Caco-2 (cell line): ENCODE measurements at regions not wholly inside any gene's neighbourhood (a gene's known extent, or its start where the extent isn't known, plus 50 kb on each side); places are given as distances from the start of the nearest gene placed in this dataset.

Experiments used
- BruUV-seq: library from RNA; stranded (reverse); fragments of 400-500 nt; replicated peaks from 2 replicates; lab custom pipeline; 2021; lab: Mats Ljungman, UMichigan
- CTCF ChIA-PET: fragments of 300-600 bp; sonication (Branson Sonifier 250); formaldehyde crosslinking; loops from one replicate; lab custom pipeline; 2022; ENCODE audit warnings: antibody characterized with exemption; lab: Charles Lee
- POLR2A ChIA-PET: fragments of 300-600 bp; sonication (Branson Sonifier 250); formaldehyde crosslinking; loops from one replicate; lab custom pipeline; 2022; ENCODE audit warnings: antibody characterized with exemption; lab: Charles Lee
- DNase-seq, 2 experiments: peaks; one replicate each; pipeline versions ENCODE4 v3.0.0 to v3.0.0-alpha.2; 2020 to 2022
- H3K27me3 ChIP-seq: replicated peaks from 2 replicates; pipeline ENCODE4 v1.6.0; 2011; ENCODE audit warnings: low read length; ENCODE audit not compliant: control insufficient read depth, insufficient read depth
- H3K36me3 ChIP-seq: 2 replicates; pipeline ENCODE4 v1.5.1; 2011; ENCODE audit warnings: low read length; ENCODE audit not compliant: control insufficient read depth, insufficient read depth
- H3K4me1 ChIP-seq: fragments of 250-450 bp; sonication (Bioruptor Pico); 2 replicates; pipeline ENCODE4 v1.5.1; 2020; ENCODE audit warnings: mild to moderate bottlenecking
- H3K4me3 ChIP-seq: 2 replicates; pipeline ENCODE4 v1.5.1; 2011; ENCODE audit warnings: low read depth, mild to moderate bottlenecking, control low read depth, low read length
- H3K9me3 ChIP-seq: fragments of 250-450 bp; sonication (Bioruptor Pico); 2 replicates; pipeline ENCODE4 v1.5.1; 2020; ENCODE audit warnings: mild to moderate bottlenecking, moderate library complexity
- H3K27ac Mint-ChIP-seq: one replicate; pipeline ENCODE4 v1.8.0; 2022; ENCODE audit warnings: mixed read lengths; ENCODE audit not compliant: unreplicated experiment
- H3K27me3 Mint-ChIP-seq: one replicate; pipeline ENCODE4 v1.8.0; 2022; ENCODE audit warnings: mixed read lengths; ENCODE audit not compliant: insufficient read depth, unreplicated experiment
- H3K36me3 Mint-ChIP-seq: one replicate; pipeline ENCODE4 v1.8.0; 2022; ENCODE audit warnings: mild to moderate bottlenecking, mixed read lengths; ENCODE audit not compliant: insufficient read depth, unreplicated experiment
- H3K4me1 Mint-ChIP-seq: one replicate; pipeline ENCODE4 v1.8.0; 2022; ENCODE audit warnings: low read depth, mixed read lengths; ENCODE audit not compliant: unreplicated experiment
- H3K4me3 Mint-ChIP-seq: one replicate; pipeline ENCODE4 v1.8.0; 2022; ENCODE audit warnings: mild to moderate bottlenecking, moderate library complexity, mixed read lengths; ENCODE audit not compliant: unreplicated experiment
- H3K9me3 Mint-ChIP-seq: one replicate; pipeline ENCODE4 v1.8.0; 2022; ENCODE audit warnings: mixed read lengths; ENCODE audit not compliant: unreplicated experiment
- CTCF ChIP-seq, 2 experiments: fragments of 200-600 bp in 1 of 2; IDR thresholded peaks; 1 replicate in 1 of 2; 2 replicates in 1 of 2; pipeline versions ENCODE4 v1.5.1 to v1.8.0; 2011 to 2022; ENCODE audit warnings: antibody characterized with exemption in 1 of 2, control low read depth in 1 of 2, inconsistent platforms in 1 of 2, low read depth in 1 of 2, low read length in 1 of 2, mild to moderate bottlenecking in 1 of 2, moderate library complexity in 1 of 2; ENCODE audit not compliant: insufficient read depth in 1 of 2, severe bottlenecking in 1 of 2, unreplicated experiment in 1 of 2
- intact Hi-C: fragments of 100-400 bp; cut with micrococcal nuclease; formaldehyde crosslinking; loops from one replicate; pipeline ENCODE4 v1.10.0; 2022; ENCODE audit not compliant: unreplicated experiment

- no peaks in the 10 kb centered on the region for H3K27me3 Mint-ChIP-seq
- H3K36me3 Mint-ChIP-seq, result no peaks in the 10 kb centered on the region
- H3K27ac Mint-ChIP-seq, result no peak overlapping the region
- no TSS peak for BruUV-seq
- no peaks in the 10 kb centered on the region for H3K9me3 Mint-ChIP-seq
- POLR2A ChIA-PET, result no interaction called here
- Histone ChIP-seq H3K4me3 (no peak overlapping the region), H3K36me3 (no peaks in the 10 kb centered on the region), H3K9me3 (no peaks in the 10 kb centered on the region), H3K4me1 (no peaks in the 10 kb centered on the region), H3K27me3 (no peaks in the 10 kb centered on the region)
- no peak for DNase-seq
- H3K4me1 Mint-ChIP-seq, result no peaks in the 10 kb centered on the region
- no peak for TF ChIP-seq CTCF (IDR thresholded peaks at IDR 0.05; ENCODE audit: insufficient read depth in 1 of 2, low read depth in 1 of 2, low read length in 1 of 2, severe bottlenecking in 1 of 2, unreplicated experiment in 1 of 2)
- intact Hi-C loops, result loop anchor here (5.0 kb wide), 1 partner anchor 955 kb away; no protein-coding TSS in a partner anchor
- CTCF ChIA-PET, result no interaction called here
- H3K4me3 Mint-ChIP-seq, result no peak overlapping the region
Observed at GRCh38 chr18:24877066-24877465, 416.6 kb downstream of the HRH4 start.

GRCh38 chr18:24877546-24877945, 417.1 kb downstream of the HRH4 start:
- H3K9me3 ChIP-seq, result no peaks in the 10 kb centered on the region
- no TSS peak for BruUV-seq
- Mint-ChIP-seq H3K36me3 (no peaks in the 10 kb centered on the region), H3K4me1 (no peaks in the 10 kb centered on the region), H3K27ac (no peak overlapping the region), H3K4me3 (no peak overlapping the region), H3K9me3 (no peaks in the 10 kb centered on the region), H3K27me3 (no peaks in the 10 kb centered on the region)
- no peak for TF ChIP-seq CTCF (IDR thresholded peaks at IDR 0.05; ENCODE audit: insufficient read depth in 1 of 2, low read depth in 1 of 2, low read length in 1 of 2, severe bottlenecking in 1 of 2, unreplicated experiment in 1 of 2)
- POLR2A ChIA-PET, result no interaction called here
- no peaks in the 10 kb centered on the region for H3K36me3 ChIP-seq
- CTCF ChIA-PET, result no interaction called here
- intact Hi-C loops, result loop anchor here (5.0 kb wide), 1 partner anchor 955 kb away; no protein-coding TSS in a partner anchor
- H3K4me1 ChIP-seq, result no peaks in the 10 kb centered on the region
- no peak for DNase-seq
- H3K27me3 ChIP-seq, result no peaks in the 10 kb centered on the region
- H3K4me3 ChIP-seq, result no peak overlapping the region

GRCh38 chr18:24878289-24878688, 417.9 kb downstream of the HRH4 start:
- no peaks in the 10 kb centered on the region for H3K27me3 ChIP-seq
- H3K36me3 ChIP-seq, result no peaks in the 10 kb centered on the region
- no peak overlapping the region for H3K4me3 ChIP-seq
- H3K4me3 Mint-ChIP-seq, result no peak overlapping the region
- H3K36me3 Mint-ChIP-seq, result no peaks in the 10 kb centered on the region
- no peaks in the 10 kb centered on the region for H3K9me3 ChIP-seq
- intact Hi-C loops, result loop anchor here (2.0 to 5.0 kb wide), 2 partner anchors 53 to 954 kb away; no protein-coding TSS in a partner anchor
- H3K27me3 Mint-ChIP-seq, result no peaks in the 10 kb centered on the region
- POLR2A ChIA-PET, result no interaction called here
- BruUV-seq, result no TSS peak
- no peak for TF ChIP-seq CTCF (IDR thresholded peaks at IDR 0.05; ENCODE audit: insufficient read depth in 1 of 2, low read depth in 1 of 2, low read length in 1 of 2, severe bottlenecking in 1 of 2, unreplicated experiment in 1 of 2)
- no peaks in the 10 kb centered on the region for H3K9me3 Mint-ChIP-seq
- peak in 1 of 2 experiments; percentile 18 for DNase-seq
- CTCF ChIA-PET, result no interaction called here
- no peaks in the 10 kb centered on the region for H3K4me1 Mint-ChIP-seq
- H3K4me1 ChIP-seq, result no peaks in the 10 kb centered on the region
- H3K27ac Mint-ChIP-seq, result no peak overlapping the region
